ENCODE measurements at regions not wholly inside any gene's neighbourhood (a gene's known extent, or its start where the extent isn't known, plus 50 kb on each side); places are given as distances from the start of the nearest gene placed in this dataset.
A peak's percentile ranks its signal among the peaks of the same experiment; 100 is the strongest.

GRCh38 chr1:10960411-10961299 lies 51.8 kb upstream of the TARDBP start (continued):
- TF ChIP-seq CHD2 (IDR thresholded peaks at IDR 0.05; ENCODE audit: low read length) (no peak), TEAD4 (IDR thresholded peaks at IDR 0.05; ENCODE audit: low read depth, low read length) (no peak), RAD21 (IDR thresholded peaks at IDR 0.05 in 1 of 2, conservative IDR thresholded peaks at IDR 0.05 in 1 of 2; ENCODE audit: low read depth in 2 of 2, low read length in 2 of 2) (peak; percentile 63 to 80), CREB1 (IDR thresholded peaks at IDR 0.05) (peak; percentile 41; the same call in 1 of the 2 replicates), SRF (IDR thresholded peaks at IDR 0.05; ENCODE audit: low read depth, low read length) (no peak), CBX8 (IDR thresholded peaks at IDR 0.05; ENCODE audit: borderline replicate concordance, low read depth, low read length) (no peak), TAF7 (optimal IDR thresholded peaks at IDR 0.05; ENCODE audit: borderline replicate concordance, low read depth, low read length) (no peak), ASH2L (IDR thresholded peaks at IDR 0.05; ENCODE audit: low read length) (no peak), TAF1 (IDR thresholded peaks at IDR 0.05; ENCODE audit: low read depth, low read length) (no peak), TBP (IDR thresholded peaks at IDR 0.05; ENCODE audit: low read depth, low read length) (no peak), BCL11A (IDR thresholded peaks at IDR 0.05; ENCODE audit: low read depth in 2 of 2, low read length in 2 of 2) (no peak), POLR2A (IDR thresholded peaks at IDR 0.05; ENCODE audit: control extremely low read depth in 1 of 2, low read depth in 2 of 2, low read length in 2 of 2) (no peak), POLR2AphosphoS5 (IDR thresholded peaks at IDR 0.05; ENCODE audit: low read depth, low read length) (no peak), USF2 (IDR thresholded peaks at IDR 0.05; ENCODE audit: low read length) (no peak), CTBP2 (IDR thresholded peaks at IDR 0.05; ENCODE audit: borderline replicate concordance, insufficient read depth, insufficient read length, low read length) (no peak), KDM4A (IDR thresholded peaks at IDR 0.05; ENCODE audit: low read depth, low read length, severe bottlenecking) (no peak)

All from H1 (cell line).